ENCODE measurements at regions not wholly inside any gene's neighbourhood (a gene's known extent, or its start where the extent isn't known, plus 50 kb on each side); places are given as distances from the start of the nearest gene placed in this dataset.

DNA sequence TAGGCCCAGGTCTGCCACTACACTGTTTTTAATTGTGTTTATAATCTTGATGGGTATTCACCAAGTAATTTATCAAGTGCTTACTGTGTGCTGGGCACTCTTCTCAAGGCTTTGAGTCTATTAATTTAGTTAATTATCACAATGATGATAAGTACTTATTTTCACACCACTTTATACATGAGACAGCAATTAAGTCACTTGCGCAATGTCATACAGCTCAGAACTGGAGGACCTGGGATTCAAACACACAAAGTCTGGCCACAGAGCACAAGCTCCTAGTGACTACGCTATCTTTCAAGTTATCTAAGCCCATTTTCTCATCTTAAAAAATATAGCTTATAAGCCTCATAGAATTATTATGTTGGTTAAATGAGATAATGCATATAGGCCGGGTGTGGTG, 85.0 kb downstream of the LLPH start:
- Histone ChIP-seq H3K27me3 (no peaks in the 10 kb centered on the region), H3K9me3 (no peaks in the 10 kb centered on the region), H3K4me3 (no peak overlapping the region), H3K27ac (no peak overlapping the region), H3K36me3 (no peaks in the 10 kb centered on the region), H3K4me1 (no peaks in the 10 kb centered on the region)
- 90 to 100% methylated on average over 3 of the region's 3 CpGs for WGBS, 2 donors (ENCODE audit: low coverage in 1 of 2)
- no peak for ATAC-seq
- no peak for TF ChIP-seq POLR2A (IDR thresholded peaks at IDR 0.05)
- no peak for TF ChIP-seq CTCF (IDR thresholded peaks at IDR 0.05)
- no peak for TF ChIP-seq EP300 (IDR thresholded peaks at IDR 0.05)
- TF ChIP-seq POLR2AphosphoS5 (IDR thresholded peaks at IDR 0.05) = no peak

- no peak for ATAC-seq
- WGBS, 2 donors (ENCODE audit: low coverage in 1 of 2) = 50 to 87% methylated on average over 1 to 3 of the region's 4 CpGs
- Histone ChIP-seq H3K4me1 (no peaks in the 10 kb centered on the region), H3K27ac (no peak overlapping the region), H3K4me3 (no peak overlapping the region), H3K27me3 (no peaks in the 10 kb centered on the region), H3K36me3 (no peaks in the 10 kb centered on the region), H3K9me3 (no peaks in the 10 kb centered on the region)
- TF ChIP-seq POLR2AphosphoS5 (IDR thresholded peaks at IDR 0.05) (no peak), POLR2A (IDR thresholded peaks at IDR 0.05) (no peak), EP300 (IDR thresholded peaks at IDR 0.05) (no peak), CTCF (IDR thresholded peaks at IDR 0.05) (no peak)
Observed at GRCh38 chr12:66044731-66045130, 85.8 kb downstream of the LLPH start.

- TF ChIP-seq POLR2AphosphoS5 (IDR thresholded peaks at IDR 0.05) (no peak), EP300 (IDR thresholded peaks at IDR 0.05) (no peak), POLR2A (IDR thresholded peaks at IDR 0.05) (no peak), CTCF (IDR thresholded peaks at IDR 0.05) (no peak)
- no peaks in the 10 kb centered on the region for H3K27me3 ChIP-seq
- H3K9me3 ChIP-seq = no peaks in the 10 kb centered on the region
- H3K4me1 ChIP-seq = no peaks in the 10 kb centered on the region
- no peak overlapping the region for H3K4me3 ChIP-seq
- H3K36me3 ChIP-seq = no peaks in the 10 kb centered on the region
- H3K27ac ChIP-seq = no peak overlapping the region
- ATAC-seq = no peak
- WGBS, 2 donors (ENCODE audit: low coverage in 1 of 2) = 44 to 55% methylated on average over 3 of the region's 3 CpGs
Observed at GRCh38 chr12:66043035-66043434, 87.5 kb downstream of the LLPH start.

DNA sequence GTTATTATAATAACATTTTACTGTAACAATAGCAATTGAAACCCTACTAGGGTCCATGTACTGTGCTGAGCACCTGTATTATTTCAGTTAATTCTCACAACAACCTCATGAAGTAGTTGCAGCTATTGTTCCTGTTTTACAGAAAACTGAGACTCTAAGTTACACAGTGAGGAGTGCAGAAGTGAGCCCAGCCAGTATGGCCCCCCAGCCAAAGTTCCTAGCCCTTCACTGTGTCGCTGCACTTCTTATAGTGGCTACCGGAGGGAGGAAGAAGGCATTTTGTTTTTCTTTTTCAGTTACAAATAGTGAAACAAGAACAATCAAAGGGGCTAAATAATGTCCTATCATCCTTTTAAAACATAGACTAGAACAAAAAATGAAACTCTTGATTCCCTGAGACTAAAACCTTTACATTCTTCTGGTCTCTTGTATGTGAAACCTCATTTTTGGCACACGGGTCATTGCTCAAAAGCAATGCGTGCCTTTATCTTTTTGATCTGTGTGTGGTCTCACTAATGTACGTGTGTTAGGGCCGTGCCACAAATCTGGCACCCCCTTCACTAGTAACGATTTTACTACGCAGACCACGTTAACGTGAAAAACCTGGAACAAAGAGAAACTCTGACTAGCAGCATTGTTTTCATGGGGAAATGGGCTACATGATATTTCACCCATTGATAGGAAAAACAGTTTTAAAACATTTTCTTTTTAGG, 88.7 kb downstream of the LLPH start:
- H3K27me3 ChIP-seq = no peaks in the 10 kb centered on the region
- WGBS, 2 donors (ENCODE audit: low coverage in 1 of 2) = 83 to 97% methylated on average over 7 to 10 of the region's 10 CpGs
- H3K36me3 ChIP-seq = no peaks in the 10 kb centered on the region
- H3K27ac ChIP-seq = no peak overlapping the region
- ATAC-seq = no peak
- H3K4me1 ChIP-seq = no peaks in the 10 kb centered on the region
- H3K9me3 ChIP-seq = no peaks in the 10 kb centered on the region
- H3K4me3 ChIP-seq = no peak overlapping the region
- TF ChIP-seq CTCF (IDR thresholded peaks at IDR 0.05) (no peak), POLR2AphosphoS5 (IDR thresholded peaks at IDR 0.05) (no peak), EP300 (IDR thresholded peaks at IDR 0.05) (no peak), POLR2A (IDR thresholded peaks at IDR 0.05) (no peak)

GRCh38 chr12:66036317-66036716, 94.2 kb downstream of the LLPH start:
- TF ChIP-seq CTCF (IDR thresholded peaks at IDR 0.05) (peak in 3 of 4 experiments; percentile 21 to 31 (median 31)), POLR2AphosphoS5 (IDR thresholded peaks at IDR 0.05) (peak; percentile 83), EP300 (IDR thresholded peaks at IDR 0.05) (no peak), POLR2A (IDR thresholded peaks at IDR 0.05) (no peak)
- Histone ChIP-seq H3K9me3 (no peaks in the 10 kb centered on the region), H3K36me3 (no peaks in the 10 kb centered on the region), H3K27ac (peak overlapping the region in 3 of 4 donors; percentile 23 to 51 (median 49)), H3K4me1 (peaks cover 4 to 16% (median 7%) of the 10 kb centered on the region in 3 donors), H3K27me3 (no peaks in the 10 kb centered on the region), H3K4me3 (no peak overlapping the region)
- 0 to 2% methylated on average over 1 to 4 of the region's 4 CpGs for WGBS, 2 donors (ENCODE audit: low coverage in 1 of 2)
- ATAC-seq = peak; percentile 93
